ENCODE measurements at regions not wholly inside any gene's neighbourhood (a gene's known extent, or its start where the extent isn't known, plus 50 kb on each side); places are given as distances from the start of the nearest gene placed in this dataset.

DNA sequence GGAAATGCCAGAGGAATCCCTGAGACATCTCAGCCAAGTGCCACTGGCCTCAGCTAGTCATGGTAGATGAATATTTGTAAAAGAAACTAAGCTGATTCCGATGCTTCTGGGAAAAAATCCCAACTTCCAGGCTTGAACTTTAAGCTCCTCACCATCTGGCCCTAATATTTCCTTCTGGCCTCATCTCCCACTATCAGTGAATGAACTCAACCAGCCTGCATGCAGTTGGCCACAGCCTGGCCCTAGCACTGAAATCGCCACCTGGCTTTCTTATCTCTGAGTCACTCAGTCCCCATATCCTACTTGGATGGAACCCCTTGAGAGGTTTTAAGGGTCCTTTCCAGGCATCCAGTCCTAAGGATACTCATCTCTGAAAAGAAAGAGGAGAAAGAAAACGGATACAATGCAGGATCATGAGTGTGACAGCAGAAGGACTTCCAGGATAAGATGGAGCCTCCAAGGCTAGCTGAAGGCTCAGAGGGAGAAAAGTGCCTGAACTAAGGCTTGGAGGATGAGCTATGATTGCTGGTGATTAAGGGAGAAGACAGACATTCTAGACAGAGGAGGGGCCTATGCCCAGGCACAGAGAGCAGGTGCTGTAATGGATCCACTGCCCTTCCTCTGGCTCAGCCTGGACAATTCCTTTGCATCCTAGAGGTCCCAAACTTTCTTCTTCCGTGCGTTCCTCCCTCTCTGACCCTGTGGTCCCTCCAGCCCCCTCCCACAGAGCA lies 141.5 kb upstream of the MYCN start:
- TF ChIP-seq POLR2AphosphoS5 (IDR thresholded peaks at IDR 0.05; ENCODE audit: low read depth, low read length) (no peak), SIN3A (IDR thresholded peaks at IDR 0.05; ENCODE audit: borderline replicate concordance, insufficient read depth, low read length) (no peak), FOXP2 (optimal IDR thresholded peaks at IDR 0.05; ENCODE audit: borderline replicate concordance, extremely low read depth, extremely low read length, insufficient read depth) (no peak), TAF1 (IDR thresholded peaks at IDR 0.05; ENCODE audit: borderline replicate concordance, insufficient read depth, low read length) (no peak)
- TF ChIP-seq, protein P1, sequence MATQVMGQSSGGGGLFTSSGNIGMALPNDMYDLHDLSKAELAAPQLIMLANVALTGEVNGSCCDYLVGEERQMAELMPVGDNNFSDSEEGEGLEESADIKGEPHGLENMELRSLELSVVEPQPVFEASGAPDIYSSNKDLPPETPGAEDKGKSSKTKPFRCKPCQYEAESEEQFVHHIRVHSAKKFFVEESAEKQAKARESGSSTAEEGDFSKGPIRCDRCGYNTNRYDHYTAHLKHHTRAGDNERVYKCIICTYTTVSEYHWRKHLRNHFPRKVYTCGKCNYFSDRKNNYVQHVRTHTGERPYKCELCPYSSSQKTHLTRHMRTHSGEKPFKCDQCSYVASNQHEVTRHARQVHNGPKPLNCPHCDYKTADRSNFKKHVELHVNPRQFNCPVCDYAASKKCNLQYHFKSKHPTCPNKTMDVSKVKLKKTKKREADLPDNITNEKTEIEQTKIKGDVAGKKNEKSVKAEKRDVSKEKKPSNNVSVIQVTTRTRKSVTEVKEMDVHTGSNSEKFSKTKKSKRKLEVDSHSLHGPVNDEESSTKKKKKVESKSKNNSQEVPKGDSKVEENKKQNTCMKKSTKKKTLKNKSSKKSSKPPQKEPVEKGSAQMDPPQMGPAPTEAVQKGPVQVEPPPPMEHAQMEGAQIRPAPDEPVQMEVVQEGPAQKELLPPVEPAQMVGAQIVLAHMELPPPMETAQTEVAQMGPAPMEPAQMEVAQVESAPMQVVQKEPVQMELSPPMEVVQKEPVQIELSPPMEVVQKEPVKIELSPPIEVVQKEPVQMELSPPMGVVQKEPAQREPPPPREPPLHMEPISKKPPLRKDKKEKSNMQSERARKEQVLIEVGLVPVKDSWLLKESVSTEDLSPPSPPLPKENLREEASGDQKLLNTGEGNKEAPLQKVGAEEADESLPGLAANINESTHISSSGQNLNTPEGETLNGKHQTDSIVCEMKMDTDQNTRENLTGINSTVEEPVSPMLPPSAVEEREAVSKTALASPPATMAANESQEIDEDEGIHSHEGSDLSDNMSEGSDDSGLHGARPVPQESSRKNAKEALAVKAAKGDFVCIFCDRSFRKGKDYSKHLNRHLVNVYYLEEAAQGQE (IDR thresholded peaks at IDR 0.05; ENCODE audit: insufficient read depth in 1 of 2, low read depth in 2 of 2, low read length in 2 of 2): no peak

DNA sequence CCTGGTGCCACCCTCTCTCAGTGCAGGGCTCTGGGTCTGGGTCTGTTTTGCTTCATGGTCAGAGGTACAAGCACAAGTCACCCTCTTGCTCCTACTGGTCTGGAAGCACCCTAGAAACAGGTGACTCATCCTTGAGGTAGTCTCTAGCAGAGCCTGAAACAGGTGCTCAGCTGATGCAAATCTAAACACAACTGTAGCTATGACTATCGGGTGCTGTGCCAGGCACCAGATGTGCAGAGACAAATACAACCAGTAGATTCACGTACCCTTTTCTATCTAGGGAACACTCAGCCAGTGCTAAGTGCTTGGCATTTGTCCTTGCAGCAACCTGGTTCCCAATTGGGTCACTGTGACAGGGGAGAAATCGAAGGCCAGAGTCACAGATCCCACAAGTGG lies 140.9 kb upstream of the MYCN start:
- TF ChIP-seq POLR2AphosphoS5 (IDR thresholded peaks at IDR 0.05; ENCODE audit: low read depth, low read length): no peak
- TF ChIP-seq SIN3A (IDR thresholded peaks at IDR 0.05; ENCODE audit: borderline replicate concordance, insufficient read depth, low read length): no peak
- no peak for TF ChIP-seq TAF1 (IDR thresholded peaks at IDR 0.05; ENCODE audit: borderline replicate concordance, insufficient read depth, low read length)
- no peak for TF ChIP-seq FOXP2 (optimal IDR thresholded peaks at IDR 0.05; ENCODE audit: borderline replicate concordance, extremely low read depth, extremely low read length, insufficient read depth)

DNA sequence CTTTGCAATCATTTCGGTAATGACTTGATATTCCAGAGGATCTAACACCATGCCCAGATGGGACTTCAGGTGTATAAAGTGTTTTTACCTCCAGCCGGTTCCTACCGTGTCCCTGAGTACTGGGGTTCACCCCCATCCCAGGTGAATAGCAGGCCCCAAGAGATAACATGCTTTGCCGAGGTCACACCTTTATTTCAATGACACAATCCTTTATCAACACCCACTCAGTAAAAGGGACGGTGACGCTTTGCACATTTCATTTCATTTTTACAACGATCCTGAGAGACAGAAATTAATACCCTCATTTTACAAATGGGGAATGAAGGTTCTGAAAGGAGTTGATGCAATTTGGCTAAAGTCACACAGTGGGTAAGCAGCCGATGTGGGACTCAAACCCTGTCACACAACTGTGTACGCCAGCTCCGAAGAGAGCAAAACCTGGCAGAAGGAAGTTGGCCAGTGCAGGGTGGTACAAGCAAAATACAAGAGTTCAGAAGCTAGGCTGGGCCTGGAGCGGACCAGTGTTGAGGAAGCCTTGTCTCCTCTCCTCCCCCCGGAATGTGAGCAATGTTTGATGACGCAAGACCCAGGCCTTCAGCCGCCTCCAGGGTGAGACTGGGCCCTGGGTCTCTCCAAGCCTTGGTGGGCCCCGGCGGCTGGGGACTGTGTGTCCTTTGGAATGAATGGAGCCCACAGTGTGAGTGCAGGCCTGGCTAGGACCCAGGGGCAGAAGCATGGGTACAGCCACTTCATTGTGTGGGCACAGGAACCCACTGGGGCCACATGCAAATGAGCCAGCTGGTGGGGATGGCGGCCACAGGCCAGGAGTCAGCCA lies 139.6 kb upstream of the MYCN start:
- TF ChIP-seq SIN3A (IDR thresholded peaks at IDR 0.05; ENCODE audit: borderline replicate concordance, insufficient read depth, low read length): no peak

DNA sequence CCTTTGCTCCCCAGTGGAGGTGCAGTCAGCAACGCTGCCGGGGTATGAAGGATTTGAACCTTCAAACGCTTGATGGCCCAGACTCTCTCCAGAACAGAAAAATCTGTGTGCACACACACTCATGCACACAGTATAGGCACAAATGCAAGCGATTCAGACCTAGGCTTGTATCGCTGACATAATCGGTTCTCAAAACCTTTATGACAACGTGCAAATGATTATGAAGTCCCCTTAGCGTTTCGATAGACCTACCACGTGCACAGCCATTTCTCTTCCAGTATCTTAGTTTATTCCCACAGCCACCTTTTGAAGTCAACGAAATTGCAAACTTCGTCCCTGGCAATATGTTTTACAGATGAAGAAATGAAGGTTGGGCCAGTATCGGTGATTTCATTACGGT lies 138.9 kb upstream of the MYCN start:
- no peak for TF ChIP-seq TAF1 (IDR thresholded peaks at IDR 0.05; ENCODE audit: borderline replicate concordance, insufficient read depth, low read length)

DNA sequence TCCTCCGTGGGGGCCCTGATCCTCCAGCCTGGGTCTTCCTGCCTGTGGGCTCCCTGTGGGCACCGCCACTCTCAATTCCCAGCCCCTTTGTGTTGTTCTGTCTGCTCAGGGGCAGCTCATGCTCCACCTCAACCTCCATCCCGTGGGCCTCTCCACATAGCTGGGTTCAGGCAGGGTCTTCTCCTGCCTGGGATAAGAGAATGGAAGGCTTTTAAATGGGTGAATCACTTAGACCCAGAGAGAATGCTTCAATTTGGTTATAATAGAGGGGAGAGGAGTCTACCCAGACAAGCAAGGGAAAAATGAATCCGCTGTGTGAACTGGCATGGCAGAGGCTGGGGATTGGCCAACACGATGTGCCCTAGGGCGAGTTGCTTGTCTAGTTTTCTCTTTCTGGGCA lies 138.4 kb upstream of the MYCN start:
- TF ChIP-seq, protein P1 (IDR thresholded peaks at IDR 0.05; ENCODE audit: insufficient read depth in 1 of 2, low read depth in 2 of 2, low read length in 2 of 2): no peak
- TF ChIP-seq TAF1 (IDR thresholded peaks at IDR 0.05; ENCODE audit: borderline replicate concordance, insufficient read depth, low read length) (no peak), SIN3A (IDR thresholded peaks at IDR 0.05; ENCODE audit: borderline replicate concordance, insufficient read depth, low read length) (no peak), FOXP2 (optimal IDR thresholded peaks at IDR 0.05; ENCODE audit: borderline replicate concordance, extremely low read depth, extremely low read length, insufficient read depth) (no peak), POLR2AphosphoS5 (IDR thresholded peaks at IDR 0.05; ENCODE audit: low read depth, low read length) (no peak)

DNA sequence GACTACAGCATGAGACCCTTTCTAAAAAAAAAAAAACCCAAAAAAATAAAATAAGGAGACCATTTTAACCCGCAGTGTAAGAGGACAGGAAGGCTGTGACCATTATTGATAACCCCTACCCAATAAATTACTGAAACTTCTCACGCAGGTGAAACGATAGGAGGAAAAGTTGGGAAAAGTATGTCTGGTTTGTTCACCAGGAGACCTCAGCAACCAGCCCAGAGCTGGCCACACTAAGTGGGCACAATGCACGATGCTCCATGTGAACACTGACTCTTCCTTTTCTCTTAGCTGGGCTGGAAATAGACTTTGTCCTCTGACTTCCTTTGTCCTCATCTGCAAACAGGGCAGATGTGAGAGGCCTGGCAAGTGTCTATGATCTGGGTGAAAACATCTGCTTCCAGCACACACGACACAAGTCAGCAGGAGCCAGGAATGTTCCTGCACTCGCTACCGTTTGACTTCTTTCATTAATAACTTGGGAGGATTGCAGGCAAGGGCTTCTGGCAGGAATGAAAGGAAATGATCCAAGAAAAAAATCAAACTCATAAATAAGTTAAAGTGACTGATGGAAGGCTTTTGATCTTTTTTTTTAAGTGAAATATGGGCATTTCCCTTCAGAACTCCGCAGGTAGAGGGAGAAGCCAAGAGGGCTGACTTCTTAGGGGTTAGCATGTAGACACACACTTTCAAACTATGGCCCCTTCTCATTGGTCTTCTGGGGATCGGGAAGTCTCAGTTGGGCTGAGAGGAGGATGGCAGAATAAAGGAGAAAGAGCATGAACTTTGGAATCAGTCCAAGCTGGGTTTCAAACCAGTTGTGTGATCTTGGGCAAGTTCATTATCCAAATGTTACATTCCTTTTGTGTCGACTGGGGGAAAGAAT lies 137.4 kb upstream of the MYCN start:
- TF ChIP-seq, protein P1 (IDR thresholded peaks at IDR 0.05; ENCODE audit: insufficient read depth in 1 of 2, low read depth in 2 of 2, low read length in 2 of 2): no peak
- TF ChIP-seq POLR2AphosphoS5 (IDR thresholded peaks at IDR 0.05; ENCODE audit: low read depth, low read length) (no peak), TAF1 (IDR thresholded peaks at IDR 0.05; ENCODE audit: borderline replicate concordance, insufficient read depth, low read length) (no peak), SIN3A (IDR thresholded peaks at IDR 0.05; ENCODE audit: borderline replicate concordance, insufficient read depth, low read length) (no peak), FOXP2 (optimal IDR thresholded peaks at IDR 0.05; ENCODE audit: borderline replicate concordance, extremely low read depth, extremely low read length, insufficient read depth) (no peak)
